ENCODE measurements at regions not wholly inside any gene's neighbourhood (a gene's known extent, or its start where the extent isn't known, plus 50 kb on each side); places are given as distances from the start of the nearest gene placed in this dataset.
"Not testable (repeated sequence)": the region's sequence is repeated elsewhere in the genome, so short reads cannot be mapped to it uniquely, and the experiment has no call there.

GRCh38 chr10:65779985-65780384 lies 1145.9 kb upstream of the LRRTM3 start:
- Histone ChIP-seq H3K9me3 (ENCODE audit: severe bottlenecking) (no peaks in the 10 kb centered on the region), H3K4me3 (ENCODE audit: low read depth, low read length) (no peak overlapping the region), H3K27ac (no peak overlapping the region), H3K27me3 (ENCODE audit: insufficient read depth, low read depth, severe bottlenecking) (no peaks in the 10 kb centered on the region), H3K36me3 (no peaks in the 10 kb centered on the region)
- no peak for TF ChIP-seq CTCF (IDR thresholded peaks at IDR 0.05; ENCODE audit: low read depth, low read length)
- no peak for DNase-seq

- no peaks in the 10 kb centered on the region for H3K36me3 ChIP-seq
- DNase-seq, result no peak
- H3K9me3 ChIP-seq (ENCODE audit: severe bottlenecking), result no peaks in the 10 kb centered on the region
- no peak overlapping the region for H3K27ac ChIP-seq
- H3K4me3 ChIP-seq (ENCODE audit: low read depth, low read length), result no peak overlapping the region
- no peaks in the 10 kb centered on the region for H3K27me3 ChIP-seq (ENCODE audit: insufficient read depth, low read depth, severe bottlenecking)
- TF ChIP-seq CTCF (IDR thresholded peaks at IDR 0.05; ENCODE audit: low read depth, low read length), result no peak
Observed at GRCh38 chr10:65786279-65786678, 1139.6 kb upstream of the LRRTM3 start.

- no peaks in the 10 kb centered on the region for H3K27me3 ChIP-seq (ENCODE audit: insufficient read depth, low read depth, severe bottlenecking)
- H3K27ac ChIP-seq, result no peak overlapping the region
- no peaks in the 10 kb centered on the region for H3K9me3 ChIP-seq (ENCODE audit: severe bottlenecking)
- no peaks in the 10 kb centered on the region for H3K36me3 ChIP-seq
- no peak overlapping the region for H3K4me3 ChIP-seq (ENCODE audit: low read depth, low read length)
- TF ChIP-seq CTCF (IDR thresholded peaks at IDR 0.05; ENCODE audit: low read depth, low read length), result no peak
- no peak for DNase-seq
Observed at GRCh38 chr10:65787571-65787970, 1138.3 kb upstream of the LRRTM3 start.

- Histone ChIP-seq H3K27me3 (ENCODE audit: insufficient read depth, low read depth, severe bottlenecking) (no peaks in the 10 kb centered on the region), H3K27ac (no peak overlapping the region), H3K4me3 (ENCODE audit: low read depth, low read length) (no peak overlapping the region), H3K36me3 (no peaks in the 10 kb centered on the region), H3K9me3 (ENCODE audit: severe bottlenecking) (no peaks in the 10 kb centered on the region)
- DNase-seq, result no peak
- TF ChIP-seq CTCF (IDR thresholded peaks at IDR 0.05; ENCODE audit: low read depth, low read length), result no peak
Observed at GRCh38 chr10:65788271-65788670, 1137.6 kb upstream of the LRRTM3 start.

GRCh38 chr10:65791979-65792378 lies 1133.9 kb upstream of the LRRTM3 start:
- TF ChIP-seq CTCF (IDR thresholded peaks at IDR 0.05; ENCODE audit: low read depth, low read length), result no peak
- Histone ChIP-seq H3K36me3 (no peaks in the 10 kb centered on the region), H3K4me3 (ENCODE audit: low read depth, low read length) (no peak overlapping the region), H3K27ac (no peak overlapping the region), H3K9me3 (ENCODE audit: severe bottlenecking) (no peaks in the 10 kb centered on the region), H3K27me3 (ENCODE audit: insufficient read depth, low read depth, severe bottlenecking) (no peaks in the 10 kb centered on the region)
- DNase-seq, result no peak

- no peak for TF ChIP-seq CTCF (IDR thresholded peaks at IDR 0.05; ENCODE audit: low read depth, low read length)
- no peaks in the 10 kb centered on the region for H3K27me3 ChIP-seq (ENCODE audit: insufficient read depth, low read depth, severe bottlenecking)
- no peak for DNase-seq
Observed at GRCh38 chr10:65793738-65794425, 1132.0 kb upstream of the LRRTM3 start.

GRCh38 chr10:65794861-65795260 lies 1131.0 kb upstream of the LRRTM3 start:
- not testable (repeated sequence) for H3K9me3 ChIP-seq (ENCODE audit: severe bottlenecking); H3K27me3 ChIP-seq (ENCODE audit: insufficient read depth, low read depth, severe bottlenecking); H3K27ac ChIP-seq; DNase-seq; H3K36me3 ChIP-seq; H3K4me3 ChIP-seq (ENCODE audit: low read depth, low read length)

More at GRCh38 chr10:65793738-65794425, 1132.0 kb upstream of the LRRTM3 start:
- H3K4me3 ChIP-seq (ENCODE audit: low read depth, low read length), result no peak overlapping the region
- H3K27ac ChIP-seq, result no peak overlapping the region
- H3K36me3 ChIP-seq, result no peaks in the 10 kb centered on the region
- no peaks in the 10 kb centered on the region for H3K9me3 ChIP-seq (ENCODE audit: severe bottlenecking)
